DMS53 treated with DMSO at 0.1 percent for 48 hours (cell line): ENCODE measurements at regions not wholly inside any gene's neighbourhood (a gene's known extent, or its start where the extent isn't known, plus 50 kb on each side); places are given as distances from the start of the nearest gene placed in this dataset.
"Not testable (repeated sequence)": the region's sequence is repeated elsewhere in the genome, so short reads cannot be mapped to it uniquely, and the experiment has no call there.

Source experiments
- DNase-seq: peaks from one replicate; lab custom pipeline; 2025; ENCODE audit not compliant: unreplicated experiment; lab: John Stamatoyannopoulos, UW

DNA sequence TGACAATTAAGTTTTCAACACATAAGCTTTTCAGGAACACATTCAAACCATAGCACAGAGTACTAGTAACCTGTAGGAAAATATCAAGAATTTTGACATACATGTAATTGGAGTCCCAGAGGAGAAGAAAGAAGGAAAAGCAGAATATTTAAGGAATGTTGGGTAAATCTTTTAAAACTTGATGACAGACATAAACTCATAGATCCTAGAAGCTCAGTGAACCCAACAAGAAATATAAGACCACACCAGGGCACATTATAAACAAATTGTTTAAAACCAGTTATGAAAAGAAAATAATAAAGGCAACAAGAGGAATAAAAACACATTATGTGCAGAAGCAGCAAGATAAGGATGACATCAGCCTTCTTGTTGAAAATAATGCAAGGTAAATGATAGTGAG lies 151.5 kb upstream of the ATXN1 start:
- no peak for DNase-seq

DNA sequence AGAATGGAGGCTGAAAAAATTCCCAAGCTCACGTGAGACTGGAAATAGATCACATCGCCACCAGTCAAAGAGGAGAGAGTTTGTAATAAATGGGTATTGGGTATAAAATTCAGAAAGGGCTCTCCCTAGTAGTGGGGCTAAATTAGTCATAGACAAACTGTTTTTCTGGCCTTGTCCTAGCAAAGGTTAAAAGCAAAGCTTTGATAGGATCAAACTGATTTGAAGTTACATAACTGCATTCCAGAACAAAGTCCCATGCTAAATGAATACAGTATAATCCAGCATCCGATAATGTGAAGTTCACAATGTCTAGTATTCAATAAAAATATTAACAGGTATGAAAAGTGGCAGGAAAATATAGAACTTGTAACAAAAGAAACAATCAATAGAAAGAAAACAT lies 149.8 kb upstream of the ATXN1 start:
- no peak for DNase-seq

DNA sequence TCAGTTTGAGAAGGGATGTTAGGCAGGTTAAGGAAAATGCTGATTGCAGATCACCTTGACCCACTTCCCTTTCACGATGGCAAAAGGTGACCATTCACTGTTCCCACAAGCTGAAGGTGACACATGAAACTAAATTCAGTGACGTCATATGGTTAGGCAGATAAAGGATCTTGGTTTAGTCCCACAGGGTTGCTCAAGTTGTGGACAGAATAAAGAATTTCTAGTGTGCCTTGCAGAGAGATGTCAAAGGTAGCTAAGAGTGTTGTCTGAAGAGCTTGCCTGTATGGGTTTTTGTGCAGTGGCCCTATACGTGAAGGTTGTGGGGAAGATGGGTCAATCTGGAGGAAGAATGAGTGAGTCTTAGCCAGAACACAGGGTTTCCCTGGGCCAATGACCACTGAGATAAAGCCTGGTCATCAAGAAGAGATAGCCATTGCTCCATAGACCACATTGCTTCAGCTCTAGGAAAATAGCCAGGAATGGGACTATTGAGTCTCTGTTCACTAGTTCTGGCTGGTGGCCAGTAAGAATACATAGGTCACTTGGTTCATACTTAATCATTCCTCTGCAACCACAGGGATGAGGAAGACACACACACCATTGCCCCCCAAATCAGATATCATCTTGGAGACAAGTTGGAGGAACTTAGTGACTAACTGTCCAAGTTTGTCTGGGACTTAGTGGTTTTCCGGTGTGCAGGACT lies 148.5 kb upstream of the ATXN1 start:
- no peak for DNase-seq

DNA sequence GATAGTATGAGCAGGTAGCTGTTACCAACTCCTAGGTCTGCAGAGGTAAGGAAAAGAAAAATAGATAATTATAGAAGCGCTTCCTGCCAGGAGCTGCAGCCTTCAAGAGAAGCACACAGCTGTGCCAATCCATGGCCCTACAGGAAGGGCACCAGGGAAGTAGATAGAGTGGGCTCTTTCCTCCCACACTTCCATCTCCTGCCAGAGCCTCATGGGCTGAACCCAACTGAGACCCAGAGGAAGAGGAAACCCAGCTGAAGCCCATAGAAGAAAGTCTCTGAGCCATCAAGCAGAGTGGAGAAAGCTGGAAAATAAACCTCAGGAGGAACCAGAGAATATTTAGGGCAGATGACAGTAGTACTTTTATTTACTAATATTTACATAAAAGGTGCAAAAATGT lies 146.7 kb upstream of the ATXN1 start:
- DNase-seq = no peak

DNA sequence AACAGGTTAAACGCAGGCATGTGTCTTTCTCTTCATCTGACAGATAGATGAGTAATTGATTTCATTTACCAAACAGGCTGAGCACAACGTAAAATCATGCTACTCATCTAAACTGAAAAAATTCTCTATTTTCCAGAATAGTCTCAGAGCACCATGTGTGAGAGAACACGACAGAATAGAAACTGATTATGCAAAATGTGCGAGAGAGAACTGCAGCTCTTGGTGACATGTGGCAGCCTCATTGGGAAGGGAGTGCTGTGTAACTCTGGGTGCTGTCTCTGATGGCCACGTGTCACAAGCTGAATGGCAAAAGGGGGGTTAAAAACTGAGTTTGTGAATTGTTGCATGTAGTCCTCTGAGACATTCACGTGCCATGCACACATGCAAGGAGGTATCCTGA lies 143.7 kb upstream of the ATXN1 start:
- DNase-seq = no peak

DNA sequence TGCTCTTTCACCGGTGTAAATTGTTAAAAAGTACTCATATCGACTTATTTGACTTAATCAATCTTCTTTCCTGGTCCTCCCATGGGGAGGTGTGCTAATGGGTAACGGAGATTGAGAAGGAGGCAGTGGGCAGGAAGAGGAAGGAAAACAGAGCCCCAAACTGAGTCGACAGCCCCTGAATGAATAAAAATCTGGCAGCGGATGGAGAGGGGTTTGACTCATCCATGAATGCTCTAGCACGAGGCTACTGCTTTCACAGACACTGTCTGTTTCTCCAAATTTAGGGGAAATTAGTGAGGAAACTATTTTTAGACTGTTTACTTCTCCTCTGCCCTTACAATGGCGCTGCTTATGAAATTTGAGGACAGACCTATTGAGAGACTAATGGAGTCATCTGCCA lies 142.2 kb upstream of the ATXN1 start:
- no peak for DNase-seq

DNA sequence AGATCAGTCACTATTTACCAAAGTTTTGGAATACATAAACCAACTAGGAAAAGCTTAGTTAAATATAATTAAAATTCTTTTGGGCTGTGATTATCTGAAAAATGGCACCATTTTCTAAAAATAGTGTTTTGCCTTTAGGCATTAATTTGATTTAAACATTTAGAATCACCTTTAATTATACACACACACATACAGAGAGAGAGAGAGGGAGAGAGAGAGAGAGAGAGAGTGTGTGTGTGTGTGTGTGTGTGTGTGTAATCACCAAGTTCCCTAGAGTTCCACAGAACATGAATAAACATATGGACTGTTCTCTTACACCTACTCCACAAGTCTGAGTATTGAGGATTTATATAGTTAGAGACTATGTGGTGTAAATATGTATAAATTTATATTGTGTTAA lies 141.2 kb upstream of the ATXN1 start:
- DNase-seq = no peak

DNA sequence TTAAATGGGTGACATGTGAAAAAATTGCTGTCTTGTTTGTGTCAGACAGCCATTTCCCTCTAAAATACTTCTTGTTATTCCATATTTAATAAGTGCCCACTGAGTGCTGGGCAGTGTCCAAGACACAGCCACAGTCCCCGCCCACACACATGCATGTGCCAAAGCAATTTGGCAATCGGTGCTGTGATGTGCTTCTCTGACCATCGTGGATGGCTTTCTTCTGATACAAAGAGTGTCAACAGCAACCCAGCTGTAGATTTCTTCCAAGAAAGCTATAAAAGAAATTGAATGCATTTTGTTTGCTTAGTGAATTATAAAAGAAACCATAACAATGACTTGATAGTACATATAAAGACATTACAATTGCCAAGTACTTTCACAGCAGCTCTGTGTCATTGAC lies 140.5 kb upstream of the ATXN1 start:
- no peak for DNase-seq

DNA sequence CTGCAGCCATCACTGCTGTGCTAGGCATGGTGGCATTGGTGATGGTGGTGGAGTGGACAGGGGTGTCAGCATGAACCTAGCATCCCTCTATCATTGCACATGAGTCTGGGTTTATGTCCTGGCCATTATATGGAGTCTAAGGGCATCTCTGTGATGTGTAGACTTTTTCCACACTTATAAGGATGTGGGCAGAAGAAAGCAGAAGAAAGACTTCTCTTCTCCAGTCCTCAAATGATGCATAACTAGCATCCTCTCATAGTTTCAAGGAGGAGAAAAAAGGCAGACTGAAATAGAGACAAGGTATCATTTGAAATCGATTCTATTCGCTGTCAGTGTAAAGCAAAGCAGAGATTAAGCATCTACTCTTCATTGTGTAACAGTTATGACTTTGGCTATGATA lies 140.0 kb upstream of the ATXN1 start:
- no peak for DNase-seq

DNA sequence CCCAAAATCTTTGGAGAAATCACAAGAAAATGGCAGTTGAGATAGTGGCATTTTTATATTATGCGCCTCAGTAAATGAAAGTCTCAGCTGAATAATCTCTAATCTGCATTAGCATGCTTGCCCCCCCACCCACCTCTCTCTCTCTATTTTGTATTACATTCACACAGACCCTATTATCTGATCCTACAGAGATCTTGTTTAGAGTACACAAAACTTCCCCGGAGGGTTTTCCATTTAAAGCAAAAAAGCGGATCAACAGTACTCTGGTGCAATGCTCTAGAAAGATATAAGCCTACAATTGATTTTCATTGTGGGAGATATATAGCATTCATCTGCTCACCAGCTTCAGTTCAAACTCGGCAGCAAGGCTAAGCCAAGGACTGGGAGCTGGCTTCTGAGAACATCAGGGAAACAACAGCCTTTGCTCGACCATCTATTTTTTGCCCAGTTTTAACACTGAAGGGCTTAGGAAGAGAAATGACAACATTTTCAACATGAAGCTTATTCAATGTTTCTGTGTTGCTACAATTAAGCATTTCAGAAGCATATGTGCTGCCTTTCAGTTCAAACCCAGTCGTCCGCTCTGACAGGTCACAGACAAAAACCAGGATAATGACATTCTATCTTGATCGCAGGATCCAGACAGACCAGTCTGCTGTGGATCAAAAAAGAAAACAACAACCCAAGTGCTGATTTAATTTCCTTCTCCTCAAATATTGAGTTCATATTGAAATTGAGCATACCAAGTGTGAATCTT lies 137.6 kb upstream of the ATXN1 start:
- DNase-seq = no peak

DNA sequence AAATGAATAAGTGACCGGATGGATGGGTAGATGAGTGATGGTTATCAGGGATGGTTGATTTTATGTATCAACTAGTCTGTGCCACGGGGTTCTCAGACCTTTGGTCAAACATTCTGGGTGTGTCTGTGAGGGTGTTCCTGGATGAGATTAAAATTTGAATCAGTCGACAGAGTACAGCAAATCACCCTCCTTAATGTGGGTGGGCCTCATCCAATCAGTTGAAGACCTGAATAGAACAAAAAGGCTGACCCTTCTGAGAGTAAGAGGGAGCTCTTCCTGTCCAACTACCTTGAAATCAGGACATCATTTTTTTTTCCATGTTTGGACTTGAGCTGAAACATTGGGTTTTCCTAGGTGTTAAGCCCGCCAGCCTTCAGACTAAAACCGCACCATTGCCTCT lies 136.4 kb upstream of the ATXN1 start:
- no peak for DNase-seq

DNA sequence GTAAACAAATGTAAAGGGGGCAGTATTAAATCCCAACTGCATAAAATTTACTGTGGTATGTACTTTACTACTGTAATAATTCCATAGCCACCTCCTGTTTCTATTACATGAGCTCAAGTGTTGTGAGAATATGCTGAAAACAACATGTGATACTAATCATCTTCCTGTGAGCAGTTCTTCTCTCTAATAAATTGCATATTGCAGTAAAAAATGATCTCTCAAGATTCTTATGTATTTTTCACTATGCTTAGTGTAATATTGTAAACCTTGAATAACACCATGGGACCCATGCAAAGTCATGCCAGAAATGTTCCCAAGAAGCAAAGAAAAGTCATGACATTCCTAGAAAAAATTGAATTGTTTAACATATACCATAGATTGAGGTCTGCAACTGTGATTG lies 133.0 kb upstream of the ATXN1 start:
- no peak for DNase-seq

DNA sequence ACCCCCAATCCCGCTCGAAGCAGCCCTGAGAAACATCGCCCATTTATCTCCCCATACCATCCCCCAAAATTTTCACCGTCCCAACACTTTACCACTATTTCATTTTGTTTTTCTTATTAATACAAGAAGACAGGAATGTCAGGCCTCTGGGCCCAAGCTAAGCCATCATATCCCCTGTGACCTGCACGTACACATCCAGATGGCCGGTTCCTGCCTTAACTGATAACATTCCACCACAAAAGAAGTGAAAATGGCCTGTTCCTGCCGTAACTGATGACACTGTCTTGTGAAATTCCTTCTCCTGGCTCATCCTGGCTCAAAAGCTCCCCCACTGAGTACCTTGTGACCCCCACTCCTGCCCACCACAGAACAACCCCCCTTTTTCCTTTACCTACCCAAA lies 129.8 kb upstream of the ATXN1 start:
- DNase-seq = not testable (repeated sequence)

DNA sequence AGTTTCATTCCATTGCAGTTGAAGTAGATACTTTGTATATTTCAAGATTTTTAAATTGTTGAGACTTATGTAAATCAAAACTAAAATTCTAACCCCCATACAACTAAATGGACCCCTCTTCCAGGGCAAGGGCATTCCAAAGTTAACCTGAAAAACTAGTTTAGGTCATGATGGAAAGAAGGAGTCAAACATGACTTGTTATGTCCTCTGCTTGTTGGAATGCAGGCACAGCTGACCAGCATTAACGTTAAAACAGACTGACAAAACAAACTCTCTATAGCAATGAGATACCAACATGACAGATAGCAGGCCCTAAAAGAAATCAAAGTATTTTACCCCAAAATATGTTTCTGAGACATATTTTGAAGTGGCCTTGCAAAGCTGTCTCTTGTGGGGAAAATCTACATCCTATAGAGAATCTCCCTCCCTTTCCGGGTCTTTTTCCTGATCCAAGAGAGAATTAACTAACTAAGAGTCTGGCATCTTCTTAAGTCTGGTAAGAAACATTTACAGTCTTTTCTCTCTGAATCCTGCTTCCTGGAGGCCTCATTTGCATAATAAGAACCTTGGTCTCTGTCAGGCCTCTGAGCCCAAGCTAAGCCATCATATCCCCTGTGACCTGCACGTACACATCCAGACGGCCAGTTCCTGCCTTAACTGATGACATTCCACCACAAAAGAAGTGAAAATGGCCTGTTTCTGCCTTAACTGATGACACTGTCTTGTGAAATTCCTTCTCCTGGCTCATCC lies 124.3 kb upstream of the ATXN1 start:
- DNase-seq = no peak

DNA sequence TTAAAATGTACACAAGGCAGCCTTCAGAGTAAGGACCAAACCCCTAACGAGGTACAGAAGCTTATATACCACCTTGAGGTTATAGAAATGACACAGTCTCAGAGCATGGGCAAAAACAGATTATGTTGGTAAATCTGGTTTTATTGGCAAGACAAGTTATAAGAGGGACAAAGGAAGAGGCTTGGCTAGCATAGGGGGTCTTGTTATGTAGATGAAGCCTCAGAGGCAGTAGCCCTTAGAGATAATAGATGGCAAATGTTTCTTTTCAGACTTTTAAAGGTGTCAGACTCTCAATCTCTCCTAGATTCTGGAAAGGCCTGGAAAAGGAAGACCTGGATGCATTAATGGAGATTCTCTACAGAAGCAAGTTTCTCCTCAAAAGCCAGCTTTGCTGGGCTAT lies 123.3 kb upstream of the ATXN1 start:
- DNase-seq = no peak

DNA sequence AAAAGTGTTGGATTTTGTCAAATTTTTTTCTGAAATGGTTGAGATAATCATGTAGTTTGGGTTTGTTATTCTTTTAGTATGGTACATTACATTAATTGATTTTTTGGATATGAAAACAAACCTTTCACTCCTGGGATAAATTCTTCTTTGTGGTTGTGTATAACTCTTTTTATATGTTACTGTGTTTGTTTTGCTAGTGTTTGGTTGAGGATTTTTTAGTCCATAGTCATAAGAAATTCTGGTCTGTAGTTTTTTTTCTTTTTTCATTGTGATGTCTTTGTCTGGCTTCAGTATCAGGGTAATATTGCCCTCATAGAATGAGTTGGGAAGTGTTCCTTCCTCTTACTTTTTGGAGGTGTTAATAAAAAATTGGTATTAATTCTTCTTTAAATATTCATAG lies 122.2 kb upstream of the ATXN1 start:
- no peak for DNase-seq

DNA sequence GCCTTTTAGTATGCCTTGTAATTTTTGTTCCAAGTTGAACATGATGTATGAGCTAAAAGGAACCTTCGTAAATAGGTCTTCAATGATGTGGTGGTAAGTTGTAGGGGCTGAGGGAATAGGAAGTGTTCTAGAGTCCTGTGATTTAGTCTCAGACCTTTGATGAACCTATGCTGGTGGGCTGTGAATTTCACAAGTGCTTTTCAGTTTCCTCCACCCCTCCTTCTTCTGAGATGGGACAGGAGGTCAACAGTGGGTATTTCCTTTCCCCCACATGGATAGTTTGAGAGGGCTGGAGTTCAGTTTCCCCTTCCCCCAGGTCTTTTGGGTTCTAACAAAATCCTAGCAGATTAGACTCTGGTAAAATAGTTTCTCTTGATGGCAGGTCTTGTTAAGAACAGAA lies 121.0 kb upstream of the ATXN1 start:
- DNase-seq = no peak

DNA sequence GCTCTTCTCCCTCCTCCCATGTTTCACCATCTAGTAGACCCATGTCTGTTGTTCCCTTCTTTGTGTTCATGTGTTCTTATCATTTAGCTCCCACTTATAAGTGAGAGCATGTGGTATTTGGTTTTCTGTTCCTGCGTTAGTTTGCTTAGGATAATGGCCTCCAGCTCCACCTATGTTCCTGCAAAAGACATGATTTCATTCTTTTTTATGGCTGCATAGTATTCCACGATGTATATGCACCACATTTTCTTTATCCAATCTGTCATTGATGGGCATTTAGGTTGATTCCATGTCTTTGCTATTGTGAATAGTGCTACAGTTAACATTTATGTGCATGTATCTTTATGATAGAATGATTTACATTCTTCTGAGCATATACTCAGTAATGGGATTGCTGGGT lies 115.6 kb upstream of the ATXN1 start:
- DNase-seq = not testable (repeated sequence)

DNA sequence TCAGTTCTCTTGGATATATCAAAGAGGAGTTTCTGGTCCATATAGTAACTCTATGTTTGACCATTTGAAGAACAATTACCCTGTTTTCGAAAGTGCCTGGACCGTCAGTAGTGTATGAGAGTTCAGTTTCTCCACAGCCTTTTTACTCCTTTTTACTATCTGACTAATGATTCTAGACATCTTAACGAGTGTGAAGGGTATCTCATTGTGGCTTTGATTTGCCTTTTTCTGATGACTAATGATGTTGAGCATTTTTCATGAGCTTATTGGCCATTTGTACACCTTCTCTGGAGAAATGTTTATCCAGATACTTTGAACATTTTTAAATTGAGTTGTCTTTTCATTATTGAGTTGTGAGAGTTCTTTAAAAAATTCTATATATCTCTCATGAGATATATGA lies 114.9 kb upstream of the ATXN1 start:
- DNase-seq = no peak

DNA sequence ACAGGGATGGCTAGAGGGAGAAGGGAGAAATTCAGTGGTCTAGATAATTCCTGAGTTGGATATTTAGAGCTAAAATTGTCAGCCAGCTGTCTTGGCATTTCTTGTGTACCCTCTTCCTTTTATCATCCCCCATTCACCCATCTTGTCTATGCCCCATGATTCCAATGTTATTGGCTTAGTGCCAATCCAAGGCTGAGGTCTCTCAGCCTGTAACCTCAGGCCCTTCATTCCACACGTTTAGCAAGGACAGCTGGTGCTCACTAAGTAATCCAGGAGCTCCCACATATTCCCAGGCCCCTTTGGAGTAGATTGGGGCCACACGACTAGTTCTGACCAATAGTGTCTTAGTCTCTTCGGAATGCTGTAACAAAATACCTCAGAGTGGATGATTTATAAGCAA lies 112.4 kb upstream of the ATXN1 start:
- no peak for DNase-seq

DNA sequence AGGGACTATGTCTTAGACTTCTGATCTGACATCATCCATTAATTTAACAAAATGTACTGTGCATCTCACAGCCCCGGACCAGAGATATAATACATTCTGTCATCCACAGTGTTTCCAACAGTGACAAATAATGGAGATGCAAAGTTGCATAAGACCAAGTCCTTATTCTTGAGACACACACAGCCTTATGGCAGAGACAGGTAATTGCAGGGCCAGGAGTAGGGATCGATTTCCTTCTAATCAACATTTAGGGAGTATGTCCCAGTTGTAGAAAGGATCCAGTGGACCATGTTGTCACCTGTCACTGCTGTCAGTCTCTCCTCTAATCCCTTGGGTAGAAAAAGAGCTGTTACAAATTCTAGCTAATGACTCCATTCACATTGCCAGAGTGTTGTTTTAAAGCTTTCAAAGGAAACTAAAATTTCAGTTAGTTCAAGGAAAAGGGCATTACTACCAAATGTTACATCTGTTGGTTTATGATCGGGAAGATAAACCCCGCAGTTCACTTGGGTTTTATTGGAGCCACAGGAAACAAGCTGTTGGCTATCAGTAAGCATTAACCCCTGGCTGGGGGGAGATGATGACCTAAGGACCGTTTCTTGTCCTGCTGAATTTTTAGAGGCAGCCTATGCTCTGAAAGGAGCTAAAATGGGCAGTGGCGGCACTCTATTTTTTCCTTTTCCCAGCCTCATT lies 111.4 kb upstream of the ATXN1 start:
- no peak for DNase-seq

DNA sequence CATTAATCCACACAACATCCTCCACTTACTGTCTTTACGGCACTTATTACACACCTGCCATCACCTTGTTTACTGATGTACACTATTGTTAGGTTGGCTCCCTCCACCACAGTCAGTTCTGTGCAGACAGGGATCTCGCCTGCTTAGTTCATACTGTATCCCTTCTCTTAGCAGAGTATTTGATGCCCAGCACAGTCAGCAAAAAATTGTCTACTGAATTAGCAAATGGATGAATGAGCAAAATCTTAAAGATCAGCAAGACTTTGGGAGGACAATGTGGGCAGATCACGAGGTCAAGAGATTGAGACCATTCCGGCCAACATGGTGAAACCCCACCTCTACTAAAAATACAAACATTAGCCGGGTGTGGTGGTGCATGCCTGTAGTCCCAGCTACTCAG lies 109.8 kb upstream of the ATXN1 start:
- no peak for DNase-seq
